NAMALWA (cell line): ENCODE measurements at regions not wholly inside any gene's neighbourhood (a gene's known extent, or its start where the extent isn't known, plus 50 kb on each side); places are given as distances from the start of the nearest gene placed in this dataset.

Experiments
- DNase-seq: peaks from one replicate; pipeline ENCODE4 v3.0.0-alpha.2; 2015; ENCODE audit warnings: low spot score

DNA sequence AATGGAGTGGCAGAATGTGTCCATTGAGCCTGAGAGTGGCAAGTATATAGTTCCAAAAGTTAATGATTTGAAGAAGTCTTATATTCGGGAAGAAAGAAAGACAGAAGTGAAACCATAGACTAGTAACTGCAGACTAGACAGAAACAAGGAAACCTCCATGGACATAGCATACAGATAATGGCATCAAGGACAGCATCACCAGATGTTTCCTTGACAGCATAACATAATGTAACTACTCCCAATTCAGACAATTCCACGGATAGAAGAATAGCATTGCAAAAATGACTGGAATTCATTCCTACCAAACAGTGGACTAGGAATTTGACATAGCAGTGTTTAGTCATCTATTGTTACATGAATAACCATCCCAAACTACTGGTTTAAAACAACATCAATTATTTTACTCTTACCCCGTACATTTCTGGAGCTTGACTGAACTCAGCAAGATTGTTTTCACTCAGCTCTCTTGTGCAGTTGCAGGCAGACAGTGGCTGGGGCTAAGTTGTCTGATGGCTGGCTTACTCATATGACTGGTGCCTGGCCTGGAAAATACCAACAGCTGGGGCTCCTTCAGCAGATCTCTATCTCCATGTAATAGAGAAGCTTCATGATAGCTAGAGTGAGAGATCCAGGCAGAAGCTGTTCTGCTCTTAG, 109.7 kb upstream of the GADL1 start:
- no peak for DNase-seq

DNA sequence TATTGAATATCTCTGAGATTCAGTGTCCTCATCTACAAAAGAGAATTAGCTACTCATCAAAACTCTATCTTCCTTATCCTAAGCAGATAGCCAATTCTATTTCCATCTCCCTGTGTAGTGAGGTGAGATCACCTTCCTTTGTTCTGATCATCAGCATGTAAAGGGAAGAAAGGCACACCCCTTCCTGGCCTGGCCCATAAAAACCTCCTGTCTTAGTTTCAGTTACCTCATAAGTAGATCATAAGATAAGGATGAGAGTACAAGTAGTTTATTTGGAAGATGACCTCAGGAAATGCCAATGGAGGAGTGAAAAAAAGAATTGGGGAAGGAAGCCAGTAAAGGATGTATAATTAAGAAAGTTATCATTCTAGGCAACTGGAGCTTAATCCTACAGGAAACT, 114.5 kb upstream of the GADL1 start:
- DNase-seq = no peak

GRCh38 chr3:31009881-31010280, 115.4 kb upstream of the GADL1 start:
- DNase-seq = no peak

DNA sequence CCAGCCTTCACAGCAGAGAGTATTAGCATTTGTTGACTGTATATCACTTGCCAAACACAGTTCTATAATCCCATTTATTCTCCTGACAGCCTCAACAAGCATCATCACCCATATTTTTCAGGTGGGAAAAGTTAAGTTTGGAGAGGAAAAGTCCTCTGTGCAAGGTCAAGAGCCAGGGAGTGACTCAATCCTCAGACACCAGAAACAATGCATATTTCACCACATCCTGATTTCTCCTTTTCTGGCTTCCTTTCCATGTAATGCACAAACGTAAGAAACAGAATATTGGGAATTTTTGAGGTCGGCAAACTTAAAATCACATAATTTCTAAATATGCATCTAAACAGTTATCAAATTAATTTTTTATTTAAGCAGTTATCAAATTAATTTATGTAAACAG, 116.0 kb upstream of the GADL1 start:
- no peak for DNase-seq

DNA sequence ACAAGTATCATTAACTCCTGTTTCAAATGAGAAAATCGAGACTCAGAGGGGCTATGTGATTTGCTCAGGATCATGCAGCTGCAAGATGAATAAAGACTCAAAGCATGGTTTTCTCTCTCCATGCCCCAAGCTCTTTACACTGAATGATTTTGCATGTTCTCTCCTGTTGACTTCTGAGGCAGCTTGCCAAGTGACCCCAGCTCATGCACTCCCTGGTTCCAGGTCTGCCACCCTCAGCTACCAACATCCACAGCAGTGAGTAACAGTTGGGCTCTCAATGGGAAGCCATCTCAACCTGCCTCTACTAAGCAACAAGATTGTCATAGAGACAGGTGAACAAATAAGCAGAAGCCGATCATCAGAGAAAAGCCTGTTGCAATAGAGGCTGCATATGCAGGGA, 116.9 kb upstream of the GADL1 start:
- DNase-seq = no peak

- DNase-seq = no peak
These were observed 118.6 kb upstream of the GADL1 start for GRCh38 chr3:31013090-31013489.

GRCh38 chr3:31013843-31014242, 119.4 kb upstream of the GADL1 start:
- no peak for DNase-seq

DNA sequence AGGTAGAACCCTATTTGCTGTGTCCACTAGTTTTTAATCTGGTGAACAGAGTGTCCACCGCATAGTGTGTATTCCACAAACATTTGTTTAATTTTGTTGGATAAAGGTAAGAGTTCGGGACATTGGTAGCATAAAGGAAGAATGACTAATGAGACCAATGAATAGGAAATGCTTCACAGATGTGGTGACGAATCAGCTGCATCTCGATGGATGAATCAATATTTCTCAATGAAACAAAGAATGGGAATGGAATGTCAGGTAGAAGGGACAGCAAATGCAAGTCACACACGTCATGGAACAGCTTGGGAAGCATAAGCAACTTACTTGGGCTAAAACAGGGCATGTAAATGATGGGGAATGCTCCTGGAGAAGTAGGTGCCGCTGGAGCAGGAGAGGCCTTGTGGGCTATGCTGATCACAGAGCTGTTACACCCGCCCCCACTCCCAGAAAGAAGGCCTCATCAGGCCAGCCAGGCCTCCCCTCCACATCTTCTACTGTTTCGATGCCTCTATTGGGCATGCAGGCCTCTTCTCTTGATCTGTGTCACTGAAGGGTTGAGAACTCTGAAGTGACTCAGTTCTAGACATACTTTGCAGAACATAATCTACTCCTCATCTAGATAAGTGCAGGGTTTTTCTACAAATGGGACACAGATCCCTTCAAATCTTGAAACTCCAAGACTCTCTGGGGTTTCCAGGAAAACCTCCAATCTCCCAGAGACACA, 120.0 kb upstream of the GADL1 start:
- no peak for DNase-seq

DNA sequence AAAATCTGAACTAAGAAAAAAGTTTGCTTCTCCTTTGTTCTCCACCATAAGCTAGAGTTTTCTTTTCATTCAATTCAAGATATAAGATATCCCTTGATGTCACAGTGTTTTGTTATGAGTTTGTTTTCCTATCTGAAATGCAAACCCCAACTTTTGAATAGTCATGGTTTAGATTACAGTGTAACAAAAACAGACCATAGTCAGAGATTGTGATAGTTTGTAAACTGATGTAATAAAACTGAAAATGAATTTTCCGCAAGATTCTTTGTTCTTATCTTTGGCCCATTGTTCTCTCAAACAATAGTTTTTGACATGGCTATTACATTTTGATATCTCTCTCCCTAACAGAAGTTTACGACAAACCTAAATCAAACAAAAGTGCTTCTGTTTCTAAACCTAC, 121.7 kb upstream of the GADL1 start:
- DNase-seq = no peak

GRCh38 chr3:31022716-31023115, 128.3 kb upstream of the GADL1 start:
- DNase-seq = no peak

DNA sequence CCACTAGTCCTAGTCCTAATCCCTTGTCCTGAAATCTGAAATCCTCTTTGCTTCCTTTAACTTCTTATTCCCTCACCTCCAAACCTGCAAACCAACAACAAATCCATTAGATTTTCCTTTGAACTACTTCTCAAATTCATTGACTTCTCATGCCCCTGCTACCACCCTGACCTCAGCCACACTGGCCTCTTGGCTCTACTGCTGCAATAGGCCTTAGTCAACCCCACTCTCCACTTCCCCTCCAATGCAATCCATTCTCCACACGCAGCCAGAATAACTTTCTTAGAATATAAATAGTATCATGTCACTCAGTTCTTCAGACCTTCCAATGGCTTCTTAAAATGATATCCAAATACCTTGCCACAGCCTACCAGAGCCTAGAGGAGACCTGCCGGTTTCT, 131.1 kb upstream of the GADL1 start:
- no peak for DNase-seq

- peak; percentile 2 for DNase-seq
These were observed 132.8 kb upstream of the GADL1 start for GRCh38 chr3:31027191-31027761.

- no peak for DNase-seq
These were observed 133.5 kb upstream of the GADL1 start for GRCh38 chr3:31027914-31028313.

- DNase-seq = no peak
These were observed 134.3 kb upstream of the GADL1 start for GRCh38 chr3:31028766-31029165.

DNA sequence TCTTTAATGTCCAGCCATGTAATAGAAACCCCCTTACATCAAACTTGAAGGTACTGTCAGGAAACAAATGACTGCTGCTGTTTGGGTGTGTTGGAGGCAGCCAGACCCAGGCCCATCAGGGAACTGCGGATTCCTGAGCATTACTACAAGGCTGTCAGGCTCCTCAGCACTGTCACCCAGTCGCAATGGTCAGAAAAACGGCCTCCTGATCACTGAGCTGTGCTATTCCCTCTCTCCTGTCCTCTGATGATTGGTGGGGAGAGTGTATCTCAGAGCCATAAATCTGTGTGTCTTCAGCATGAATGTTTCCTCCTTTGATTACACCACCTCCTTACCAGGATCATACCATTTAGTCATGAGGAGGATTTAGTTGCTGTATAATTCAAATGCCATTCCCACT, 135.2 kb upstream of the GADL1 start:
- no peak for DNase-seq

GRCh38 chr3:31035681-31036080, 141.2 kb upstream of the GADL1 start:
- no peak for DNase-seq

DNA sequence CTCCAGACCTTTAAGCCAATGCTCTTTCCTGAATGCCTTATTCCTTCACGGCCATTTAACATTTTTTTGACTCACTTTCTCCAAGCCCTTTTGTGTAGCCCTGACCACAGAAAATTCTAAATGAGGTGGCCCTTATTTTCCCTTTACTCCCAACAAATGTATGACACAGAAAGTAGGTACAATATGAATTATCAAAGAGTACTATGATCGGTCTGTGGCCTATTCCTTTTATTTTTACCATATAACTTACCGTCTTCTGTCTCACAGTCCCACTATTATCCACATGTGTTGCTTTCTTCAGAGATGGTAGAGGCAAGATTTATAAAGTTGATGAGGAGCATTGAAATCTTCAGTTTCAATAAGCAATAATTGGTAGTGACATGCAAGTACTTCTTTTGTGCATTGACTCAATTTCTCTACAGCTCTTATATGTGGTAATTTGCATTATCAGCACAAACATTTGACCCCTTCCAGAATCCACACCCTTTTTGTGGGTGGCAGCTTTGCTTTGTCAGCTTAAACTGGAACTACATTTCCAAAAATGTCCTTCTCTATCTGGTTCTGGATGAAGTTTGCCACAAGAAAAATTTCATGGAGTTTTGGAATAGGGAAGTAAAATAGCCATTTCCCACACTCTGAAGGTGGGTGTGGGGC, 143.8 kb upstream of the GADL1 start:
- DNase-seq = no peak

DNA sequence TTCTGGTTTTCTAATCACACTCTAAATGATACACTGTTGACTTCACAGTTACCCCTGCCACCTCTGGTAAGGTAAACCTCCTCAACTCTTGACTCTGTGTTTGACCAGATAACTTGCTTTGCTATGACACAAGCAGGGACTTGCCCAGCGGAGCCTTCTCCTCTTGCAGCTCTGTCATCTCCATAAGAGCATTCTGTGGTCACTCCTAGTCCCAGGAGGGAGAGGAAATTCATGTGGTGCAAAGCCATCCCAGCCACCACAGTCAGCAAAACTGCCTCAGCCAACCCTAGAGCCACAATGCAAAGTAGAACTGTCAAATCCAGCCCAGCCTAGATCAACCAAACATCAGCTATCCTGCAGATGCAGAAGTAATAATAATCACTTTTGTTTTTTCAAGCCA, 144.7 kb upstream of the GADL1 start:
- no peak for DNase-seq

DNA sequence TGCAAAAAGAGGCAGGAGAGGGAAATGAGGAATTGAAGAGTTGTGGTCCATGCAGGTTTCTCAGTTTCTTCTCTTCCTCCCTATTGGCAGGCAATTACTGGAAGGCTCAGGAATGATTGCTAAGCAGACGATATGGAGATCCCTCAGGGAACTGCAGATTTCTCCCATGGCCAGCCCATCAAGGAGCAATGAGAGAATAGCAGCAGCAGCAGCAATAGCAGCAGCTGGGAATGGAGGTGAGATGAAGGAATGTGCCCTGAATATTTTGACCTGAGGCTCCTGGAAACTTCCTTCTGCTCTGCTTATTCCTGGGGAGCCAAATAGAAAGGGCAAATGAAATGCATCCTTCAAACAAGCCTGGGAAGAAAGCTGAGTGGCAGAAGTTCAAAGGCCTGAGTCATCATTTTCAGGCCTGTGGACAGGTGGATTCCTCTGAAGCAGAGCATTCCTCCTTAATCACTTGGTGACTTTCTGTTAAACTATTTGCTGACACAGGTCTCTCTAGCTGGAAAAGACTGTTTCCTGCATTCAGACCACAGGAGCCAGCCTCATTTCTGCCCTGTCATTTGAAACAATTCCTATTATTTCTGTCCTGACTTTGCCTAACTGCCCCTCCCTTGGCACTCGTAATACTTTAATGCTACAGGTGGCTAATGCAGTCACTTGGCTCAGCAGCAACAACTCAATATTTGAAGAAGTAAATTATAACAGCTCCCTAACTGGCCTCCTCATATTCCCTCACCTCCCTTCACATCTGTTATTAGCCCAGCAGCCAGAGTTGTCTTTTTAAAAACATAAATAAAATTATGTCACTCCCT, 146.9 kb upstream of the GADL1 start:
- DNase-seq = no peak

DNA sequence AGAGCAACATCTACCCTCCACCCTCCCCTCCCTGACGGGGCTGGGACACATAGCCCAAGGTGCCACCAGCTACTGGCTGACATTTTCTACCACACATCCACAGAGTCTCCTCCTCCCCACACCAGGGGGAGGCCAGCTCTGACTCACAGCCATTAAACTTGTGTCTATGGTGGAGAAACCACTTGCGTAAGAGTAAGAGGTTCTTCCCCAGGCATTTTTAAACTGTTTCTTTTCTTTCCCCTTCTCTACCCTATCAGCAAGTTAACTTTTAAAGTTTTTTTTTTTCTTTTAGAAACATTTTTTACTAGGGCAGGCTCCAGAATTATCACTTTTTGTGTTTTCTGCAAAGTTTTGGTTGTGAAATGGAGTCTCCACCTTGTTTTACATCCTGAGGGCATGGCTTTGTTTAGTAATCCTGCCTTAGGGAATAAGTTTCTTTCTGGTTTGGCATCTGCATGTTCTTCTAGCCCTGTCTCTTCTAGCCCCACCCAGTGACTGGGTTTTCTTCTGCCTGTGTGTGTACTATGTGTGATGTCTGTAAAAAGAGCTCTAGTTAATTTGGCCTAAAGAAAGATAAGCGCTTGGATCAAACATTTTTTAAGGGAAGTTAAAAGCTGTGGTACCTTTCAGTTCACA, 148.8 kb upstream of the GADL1 start:
- DNase-seq = no peak

GRCh38 chr3:31047673-31048072, 153.2 kb upstream of the GADL1 start:
- no peak for DNase-seq

DNA sequence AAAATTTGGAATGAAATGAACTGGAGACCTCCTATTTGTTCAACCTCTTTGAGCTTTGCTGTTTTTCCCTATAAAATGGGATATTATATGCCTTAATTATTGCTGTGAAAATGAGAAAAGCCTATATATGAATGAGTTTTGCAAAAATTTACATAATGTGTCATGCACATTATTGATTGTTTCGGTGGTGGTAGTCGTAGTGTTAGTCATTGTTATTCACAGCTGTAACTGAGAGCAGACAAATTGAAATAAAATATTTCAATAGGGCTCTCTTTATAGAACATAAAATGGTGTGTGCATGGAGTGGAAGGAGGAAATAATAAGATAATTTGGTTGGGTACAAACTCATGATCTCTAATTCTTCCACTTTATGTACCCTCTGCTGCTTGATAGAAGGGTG, 153.7 kb upstream of the GADL1 start:
- no peak for DNase-seq
